Neural cell (in vitro differentiated cells): ENCODE measurements at regions not wholly inside any gene's neighbourhood (a gene's known extent, or its start where the extent isn't known, plus 50 kb on each side); places are given as distances from the start of the nearest gene placed in this dataset.
"Not testable (repeated sequence)": the region's sequence is repeated elsewhere in the genome, so short reads cannot be mapped to it uniquely, and the experiment has no call there.

ENCODE experiments used
- H2AFZ ChIP-seq: fragments of 200-600, 300-800 bp; sonication (generic), shearing (Covaris generic); 2 replicates; pipeline ENCODE4 v1.6.0; 2014; ENCODE audit warnings: low read depth, mild to moderate bottlenecking, antibody characterized with exemption, low read length, moderate library complexity
- H3F3A ChIP-seq: fragments of 200-600 bp; shearing (Covaris generic); 2 replicates; pipeline ENCODE4 v1.6.1; 2016; ENCODE audit warnings: mild to moderate bottlenecking, moderate library complexity, mixed read lengths, antibody characterized with exemption, low read length; ENCODE audit not compliant: insufficient read depth, poor library complexity, severe bottlenecking
- H3K27ac ChIP-seq: fragments of 200-600, 300-800 bp; sonication (generic), shearing (Covaris generic); 2 replicates; pipeline ENCODE4 v1.5.1; 2014; ENCODE audit warnings: mild to moderate bottlenecking, low read length, moderate library complexity
- H3K27me3 ChIP-seq: fragments of 300-800, 200-600 bp; sonication (generic), shearing (Covaris generic); 2 replicates; pipeline ENCODE4 v1.6.0; 2014; ENCODE audit warnings: mild to moderate bottlenecking, low read depth, low read length, moderate library complexity; ENCODE audit not compliant: insufficient read depth
- H3K36me3 ChIP-seq: fragments of 300-800, 200-600 bp; sonication (generic), shearing (Covaris generic); 2 replicates; pipeline ENCODE4 v1.5.1; 2014; ENCODE audit warnings: mild to moderate bottlenecking, antibody characterized with exemption, low read length, moderate library complexity; ENCODE audit not compliant: insufficient read depth
- H3K4me2 ChIP-seq: fragments of 300-800, 200-600 bp; sonication (generic), shearing (Covaris generic); 2 replicates; pipeline ENCODE4 v1.6.0; 2014; ENCODE audit warnings: mild to moderate bottlenecking, low read length
- H3K4me3 ChIP-seq: fragments of 300-800, 200-600 bp; sonication (generic), shearing (Covaris generic); 2 replicates; pipeline ENCODE4 v1.5.1; 2014; ENCODE audit warnings: mild to moderate bottlenecking, low read length, moderate library complexity
- H3K79me2 ChIP-seq: fragments of 200-600 bp; shearing (Covaris generic); replicated peaks from 2 replicates; pipeline ENCODE4 v1.6.0; 2014; ENCODE audit warnings: mild to moderate bottlenecking, low read length, moderate library complexity; ENCODE audit not compliant: insufficient read depth
- H3K9ac ChIP-seq: fragments of 300-800, 200-600 bp; sonication (generic), shearing (Covaris generic); 2 replicates; pipeline ENCODE4 v1.6.1; 2016; ENCODE audit warnings: mild to moderate bottlenecking, low read length, mixed read lengths
- H3K9me2 ChIP-seq: fragments of 200-600 bp; shearing (Covaris generic); 2 replicates; pipeline ENCODE4 v1.6.1; 2016; ENCODE audit warnings: mild to moderate bottlenecking, low read length, mixed read lengths; ENCODE audit not compliant: insufficient read depth
- H3K9me3 ChIP-seq: fragments of 200-600, 300-800 bp; sonication (generic), shearing (Covaris generic); 2 replicates; pipeline ENCODE4 v1.6.1; 2016; ENCODE audit warnings: mild to moderate bottlenecking, mixed run types, low read length, moderate library complexity, mixed read lengths
- H4K20me1 ChIP-seq: fragments of 200-600 bp; shearing (Covaris generic); 2 replicates; pipeline ENCODE4 v1.6.1; 2016; ENCODE audit warnings: mild to moderate bottlenecking, mixed run types; ENCODE audit not compliant: insufficient read depth
- EP300 ChIP-seq: fragments of 450-650 bp; conservative IDR thresholded peaks from 2 replicates; pipeline ENCODE4 v1.6.1; 2014; ENCODE audit warnings: antibody characterized with exemption, mild to moderate bottlenecking, moderate library complexity; ENCODE audit not compliant: poor library complexity, severe bottlenecking
- EZH2 ChIP-seq: fragments of 200-600, 300-800 bp; shearing (Covaris generic), sonication (generic); IDR thresholded peaks from 2 replicates; pipeline ENCODE4 v1.6.1; 2014; ENCODE audit warnings: antibody characterized with exemption, low read length, borderline replicate concordance, mild to moderate bottlenecking; ENCODE audit not compliant: insufficient read depth, poor library complexity, severe bottlenecking
- MXI1 ChIP-seq: fragments of 450-650 bp; conservative IDR thresholded peaks from 2 replicates; pipeline ENCODE4 v1.6.1; 2014; ENCODE audit warnings: antibody characterized with exemption, mild to moderate bottlenecking; ENCODE audit not compliant: poor library complexity, severe bottlenecking
- POLR2AphosphoS5 ChIP-seq: IDR thresholded peaks from 2 replicates; pipeline ENCODE4 v1.6.1; 2012
- RAD21 ChIP-seq: fragments of 450-650 bp; conservative IDR thresholded peaks from 2 replicates; pipeline ENCODE4 v1.6.1; 2014; ENCODE audit warnings: antibody characterized with exemption, mild to moderate bottlenecking, moderate library complexity
- SMC3 ChIP-seq: fragments of 450-650 bp; conservative IDR thresholded peaks from 2 replicates; pipeline ENCODE4 v1.6.1; 2014; ENCODE audit warnings: antibody characterized with exemption, mild to moderate bottlenecking, moderate library complexity; ENCODE audit not compliant: poor library complexity
- TAF1 ChIP-seq: IDR thresholded peaks from 2 replicates; pipeline ENCODE4 v1.6.1; 2012; ENCODE audit warnings: low read depth
- TF ChIP-seq, protein P1 (sequence below): fragments of 450-650 bp; IDR thresholded peaks from 2 replicates; pipeline ENCODE4 v1.5.1; 2014; ENCODE audit warnings: antibody characterized with exemption, mild to moderate bottlenecking, moderate library complexity; ENCODE audit not compliant: poor library complexity, severe bottlenecking
- TF ChIP-seq, protein P2 (sequence below): IDR thresholded peaks from 2 replicates; pipeline ENCODE4 v1.6.1; 2012; ENCODE audit warnings: borderline replicate concordance

DNA sequence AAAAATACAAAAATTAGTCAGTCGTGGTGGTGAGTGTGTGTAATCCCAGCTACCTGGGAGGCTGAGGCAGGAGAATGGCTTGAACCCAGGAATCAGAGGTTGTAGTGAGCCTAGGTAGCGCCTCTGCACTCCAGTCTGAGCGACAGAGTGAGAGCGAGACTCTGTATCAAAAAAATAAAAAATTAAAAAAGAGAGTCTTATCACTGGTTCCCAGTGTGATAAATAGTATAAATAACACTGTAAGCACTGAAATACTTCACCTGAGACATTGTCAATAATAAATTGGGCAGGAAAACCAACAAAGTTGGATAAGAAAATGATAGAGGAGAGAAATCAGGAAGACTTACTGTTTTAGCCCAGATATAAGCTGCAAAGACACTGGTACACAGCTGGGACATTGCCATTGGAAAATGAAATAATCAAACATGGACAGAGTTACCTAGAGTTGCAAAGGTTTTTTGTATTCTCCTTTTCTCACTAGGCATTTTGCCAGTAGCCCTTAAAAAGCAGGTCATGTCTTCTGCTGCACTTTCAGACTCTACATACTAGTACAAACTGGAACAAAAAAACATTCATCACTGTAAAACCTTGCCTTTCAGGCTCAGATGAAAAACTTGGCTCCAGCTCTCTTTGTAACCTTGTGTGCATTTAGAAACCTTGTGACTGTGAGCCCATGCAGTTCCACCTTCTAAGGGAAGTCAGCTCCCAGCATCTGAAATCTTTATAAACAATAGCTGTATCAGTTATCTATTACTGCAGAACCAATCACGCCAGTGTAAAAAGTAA lies 55.0 kb upstream of the PPP1R2C start:
- H3K27ac ChIP-seq: no peak overlapping the region
- H3K4me3 ChIP-seq: no peak overlapping the region
- no peak overlapping the region for H3K4me2 ChIP-seq
- no peaks in the 10 kb centered on the region for H3F3A ChIP-seq
- no peaks in the 10 kb centered on the region for H3K27me3 ChIP-seq
- no peaks in the 10 kb centered on the region for H3K36me3 ChIP-seq
- H3K79me2 ChIP-seq: no peaks in the 10 kb centered on the region
- no peaks in the 10 kb centered on the region for H4K20me1 ChIP-seq
- TF ChIP-seq, protein P1, sequence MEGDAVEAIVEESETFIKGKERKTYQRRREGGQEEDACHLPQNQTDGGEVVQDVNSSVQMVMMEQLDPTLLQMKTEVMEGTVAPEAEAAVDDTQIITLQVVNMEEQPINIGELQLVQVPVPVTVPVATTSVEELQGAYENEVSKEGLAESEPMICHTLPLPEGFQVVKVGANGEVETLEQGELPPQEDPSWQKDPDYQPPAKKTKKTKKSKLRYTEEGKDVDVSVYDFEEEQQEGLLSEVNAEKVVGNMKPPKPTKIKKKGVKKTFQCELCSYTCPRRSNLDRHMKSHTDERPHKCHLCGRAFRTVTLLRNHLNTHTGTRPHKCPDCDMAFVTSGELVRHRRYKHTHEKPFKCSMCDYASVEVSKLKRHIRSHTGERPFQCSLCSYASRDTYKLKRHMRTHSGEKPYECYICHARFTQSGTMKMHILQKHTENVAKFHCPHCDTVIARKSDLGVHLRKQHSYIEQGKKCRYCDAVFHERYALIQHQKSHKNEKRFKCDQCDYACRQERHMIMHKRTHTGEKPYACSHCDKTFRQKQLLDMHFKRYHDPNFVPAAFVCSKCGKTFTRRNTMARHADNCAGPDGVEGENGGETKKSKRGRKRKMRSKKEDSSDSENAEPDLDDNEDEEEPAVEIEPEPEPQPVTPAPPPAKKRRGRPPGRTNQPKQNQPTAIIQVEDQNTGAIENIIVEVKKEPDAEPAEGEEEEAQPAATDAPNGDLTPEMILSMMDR: no peak
- TF ChIP-seq RAD21 (no peak), EZH2 (no peak), EP300 (no peak), POLR2AphosphoS5 (no peak)
- no peak overlapping the region for H3K9ac ChIP-seq
- H3K9me2 ChIP-seq: no peaks in the 10 kb centered on the region
- no peak overlapping the region for H2AFZ ChIP-seq
- H3K9me3 ChIP-seq: no peaks in the 10 kb centered on the region

DNA sequence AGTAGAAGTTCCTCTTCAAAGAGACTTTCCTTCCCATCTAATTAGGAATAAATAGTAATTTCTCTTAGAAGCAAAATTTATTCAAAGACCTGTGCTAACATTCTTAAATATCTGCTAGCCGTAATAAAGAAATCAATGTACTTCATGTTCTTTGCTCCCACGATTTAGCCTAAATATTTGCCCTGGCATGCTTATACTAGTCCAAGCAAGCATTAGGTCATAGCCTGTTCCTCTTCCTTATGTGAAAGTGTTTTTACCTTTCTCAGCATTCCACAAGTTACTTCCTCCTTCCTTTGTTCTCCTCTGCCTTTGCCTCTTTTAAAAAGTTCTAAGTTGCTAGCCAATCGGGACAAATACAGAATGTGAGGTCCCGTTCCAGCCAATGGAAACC lies 55.6 kb upstream of the PPP1R2C start:
- not testable (repeated sequence) for H3K27me3 ChIP-seq, H3K36me3 ChIP-seq, H4K20me1 ChIP-seq, H3K9ac ChIP-seq, H3K79me2 ChIP-seq, H3K9me2 ChIP-seq, H3F3A ChIP-seq, H3K27ac ChIP-seq, H3K4me2 ChIP-seq, H3K4me3 ChIP-seq, H2AFZ ChIP-seq, H3K9me3 ChIP-seq

DNA sequence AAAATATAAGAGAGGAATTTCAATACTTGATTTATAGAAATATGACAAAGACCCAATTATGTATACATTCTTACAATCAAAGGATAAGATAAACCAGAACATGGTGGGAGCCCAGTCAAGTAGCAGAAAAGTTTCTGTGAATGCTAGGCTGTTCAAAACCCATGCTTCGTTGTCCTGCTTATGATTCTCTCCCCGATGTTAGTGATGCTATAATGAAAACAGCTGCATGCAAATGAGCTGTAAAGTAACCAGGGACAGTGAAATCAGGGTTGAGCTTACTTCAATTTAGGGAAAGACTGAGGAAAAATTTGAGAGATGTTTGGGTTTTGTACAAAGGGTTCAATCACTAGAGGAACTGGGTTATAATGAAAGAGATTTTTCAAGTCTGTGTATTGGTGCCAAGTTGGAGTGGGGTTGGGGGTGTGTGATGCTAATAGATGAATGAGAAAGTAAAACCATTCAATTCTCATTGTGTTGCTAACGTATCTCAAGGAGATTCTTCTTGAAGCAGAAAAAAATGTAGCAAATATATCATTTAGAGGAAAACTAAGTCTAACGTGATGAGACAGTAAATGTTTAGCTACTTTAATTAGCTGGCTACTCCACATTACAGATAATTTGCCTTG lies 59.3 kb upstream of the PPP1R2C start:
- Histone ChIP-seq H3K27ac (no peak overlapping the region), H3K9me3 (no peaks in the 10 kb centered on the region), H3K36me3 (no peaks in the 10 kb centered on the region), H2AFZ (no peak overlapping the region), H3K9me2 (no peaks in the 10 kb centered on the region), H3K9ac (no peak overlapping the region), H4K20me1 (no peaks in the 10 kb centered on the region), H3F3A (no peaks in the 10 kb centered on the region), H3K4me2 (no peak overlapping the region), H3K4me3 (no peak overlapping the region), H3K27me3 (no peaks in the 10 kb centered on the region), H3K79me2 (no peaks in the 10 kb centered on the region)
- TF ChIP-seq EP300: no peak
- TF ChIP-seq, protein P1: no peak
- no peak for TF ChIP-seq EZH2
- TF ChIP-seq TAF1: no peak
- no peak for TF ChIP-seq MXI1
- TF ChIP-seq RAD21: no peak
- TF ChIP-seq, protein P2, sequence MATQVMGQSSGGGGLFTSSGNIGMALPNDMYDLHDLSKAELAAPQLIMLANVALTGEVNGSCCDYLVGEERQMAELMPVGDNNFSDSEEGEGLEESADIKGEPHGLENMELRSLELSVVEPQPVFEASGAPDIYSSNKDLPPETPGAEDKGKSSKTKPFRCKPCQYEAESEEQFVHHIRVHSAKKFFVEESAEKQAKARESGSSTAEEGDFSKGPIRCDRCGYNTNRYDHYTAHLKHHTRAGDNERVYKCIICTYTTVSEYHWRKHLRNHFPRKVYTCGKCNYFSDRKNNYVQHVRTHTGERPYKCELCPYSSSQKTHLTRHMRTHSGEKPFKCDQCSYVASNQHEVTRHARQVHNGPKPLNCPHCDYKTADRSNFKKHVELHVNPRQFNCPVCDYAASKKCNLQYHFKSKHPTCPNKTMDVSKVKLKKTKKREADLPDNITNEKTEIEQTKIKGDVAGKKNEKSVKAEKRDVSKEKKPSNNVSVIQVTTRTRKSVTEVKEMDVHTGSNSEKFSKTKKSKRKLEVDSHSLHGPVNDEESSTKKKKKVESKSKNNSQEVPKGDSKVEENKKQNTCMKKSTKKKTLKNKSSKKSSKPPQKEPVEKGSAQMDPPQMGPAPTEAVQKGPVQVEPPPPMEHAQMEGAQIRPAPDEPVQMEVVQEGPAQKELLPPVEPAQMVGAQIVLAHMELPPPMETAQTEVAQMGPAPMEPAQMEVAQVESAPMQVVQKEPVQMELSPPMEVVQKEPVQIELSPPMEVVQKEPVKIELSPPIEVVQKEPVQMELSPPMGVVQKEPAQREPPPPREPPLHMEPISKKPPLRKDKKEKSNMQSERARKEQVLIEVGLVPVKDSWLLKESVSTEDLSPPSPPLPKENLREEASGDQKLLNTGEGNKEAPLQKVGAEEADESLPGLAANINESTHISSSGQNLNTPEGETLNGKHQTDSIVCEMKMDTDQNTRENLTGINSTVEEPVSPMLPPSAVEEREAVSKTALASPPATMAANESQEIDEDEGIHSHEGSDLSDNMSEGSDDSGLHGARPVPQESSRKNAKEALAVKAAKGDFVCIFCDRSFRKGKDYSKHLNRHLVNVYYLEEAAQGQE: no peak
- no peak for TF ChIP-seq POLR2AphosphoS5
- TF ChIP-seq SMC3: no peak
